ENCODE measurements at regions not wholly inside any gene's neighbourhood (a gene's known extent, or its start where the extent isn't known, plus 50 kb on each side); places are given as distances from the start of the nearest gene placed in this dataset.
A peak's percentile ranks its signal among the peaks of the same experiment; 100 is the strongest.

GRCh38 chr12:43069768-43070221, 480.2 kb upstream of the PRICKLE1 start:
- no peaks in the 10 kb centered on the region for H3K36me3 ChIP-seq
- H3K27ac ChIP-seq, result no peak overlapping the region
- no peak overlapping the region for H3K4me3 ChIP-seq
- no peak for TF ChIP-seq CTCF (IDR thresholded peaks at IDR 0.05; ENCODE audit: low read depth, low read length)
- no peaks in the 10 kb centered on the region for H3K9me3 ChIP-seq (ENCODE audit: low read depth)
- no peaks in the 10 kb centered on the region for H3K27me3 ChIP-seq
- peak in 1 of 2 donors; percentile 72 for DNase-seq (ENCODE audit: low read depth in 1 of 2, low spot score in 1 of 2)
- H3K4me1 ChIP-seq (ENCODE audit: low read depth), result peaks cover 10% of the 10 kb centered on the region

GRCh38 chr12:43066471-43066870, 476.9 kb upstream of the PRICKLE1 start:
- H3K27me3 ChIP-seq, result no peaks in the 10 kb centered on the region
- H3K4me3 ChIP-seq, result no peak overlapping the region
- no peaks in the 10 kb centered on the region for H3K9me3 ChIP-seq (ENCODE audit: low read depth)
- no peaks in the 10 kb centered on the region for H3K36me3 ChIP-seq
- peak in 1 of 2 donors; percentile 36 for DNase-seq (ENCODE audit: low read depth in 1 of 2, low spot score in 1 of 2)
- no peak overlapping the region for H3K27ac ChIP-seq
- peaks cover 23% of the 10 kb centered on the region for H3K4me1 ChIP-seq (ENCODE audit: low read depth)
- TF ChIP-seq CTCF (IDR thresholded peaks at IDR 0.05; ENCODE audit: low read depth, low read length), result no peak

- H3K4me3 ChIP-seq, result no peak overlapping the region
- H3K36me3 ChIP-seq, result no peaks in the 10 kb centered on the region
- H3K9me3 ChIP-seq (ENCODE audit: low read depth), result no peaks in the 10 kb centered on the region
- peaks cover 28% of the 10 kb centered on the region for H3K4me1 ChIP-seq (ENCODE audit: low read depth)
- H3K27ac ChIP-seq, result no peak overlapping the region
- no peaks in the 10 kb centered on the region for H3K27me3 ChIP-seq
- DNase-seq (ENCODE audit: low read depth in 1 of 2, low spot score in 1 of 2), result peak in 1 of 2 donors; percentile 14
- no peak for TF ChIP-seq CTCF (IDR thresholded peaks at IDR 0.05; ENCODE audit: low read depth, low read length)
Observed at GRCh38 chr12:43063650-43064049, 474.1 kb upstream of the PRICKLE1 start.

GRCh38 chr12:43062201-43062895, 472.8 kb upstream of the PRICKLE1 start:
- Histone ChIP-seq H3K36me3 (no peaks in the 10 kb centered on the region), H3K9me3 (ENCODE audit: low read depth) (no peaks in the 10 kb centered on the region), H3K27ac (no peak overlapping the region), H3K4me1 (ENCODE audit: low read depth) (peaks cover 28% of the 10 kb centered on the region), H3K4me3 (no peak overlapping the region), H3K27me3 (no peaks in the 10 kb centered on the region)
- TF ChIP-seq CTCF (IDR thresholded peaks at IDR 0.05; ENCODE audit: low read depth, low read length), result no peak
- DNase-seq (ENCODE audit: low read depth in 1 of 2, low spot score in 1 of 2), result no peak

GRCh38 chr12:43060742-43061141, 471.2 kb upstream of the PRICKLE1 start:
- Histone ChIP-seq H3K4me1 (ENCODE audit: low read depth) (peaks cover 20% of the 10 kb centered on the region), H3K27ac (no peak overlapping the region), H3K27me3 (no peaks in the 10 kb centered on the region), H3K4me3 (no peak overlapping the region), H3K36me3 (no peaks in the 10 kb centered on the region), H3K9me3 (ENCODE audit: low read depth) (no peaks in the 10 kb centered on the region)
- TF ChIP-seq CTCF (IDR thresholded peaks at IDR 0.05; ENCODE audit: low read depth, low read length), result no peak
- no peak for DNase-seq (ENCODE audit: low read depth in 1 of 2, low spot score in 1 of 2)
